Hepatocyte (in vitro differentiated cells): ENCODE measurements at regions not wholly inside any gene's neighbourhood (a gene's known extent, or its start where the extent isn't known, plus 50 kb on each side); places are given as distances from the start of the nearest gene placed in this dataset.

ENCODE experiments used
- DNase-seq: peaks from one replicate; pipeline ENCODE4 v3.0.0-alpha.2; 2016; ENCODE audit warnings: low spot score
- H2AFZ ChIP-seq: fragments of 200-600 bp; sonication (generic); 2 replicates; pipeline ENCODE4 v1.6.0; 2016; ENCODE audit warnings: antibody characterized with exemption, mild to moderate bottlenecking
- H3K27ac ChIP-seq: fragments of 200-600 bp; sonication (generic); 2 replicates; pipeline ENCODE4 v1.5.1; 2016; ENCODE audit warnings: mild to moderate bottlenecking
- H3K27me3 ChIP-seq: fragments of 200-600 bp; sonication (generic); 2 replicates; pipeline ENCODE4 v1.6.1; 2016
- H3K36me3 ChIP-seq: fragments of 200-600 bp; sonication (generic); replicated peaks from 2 replicates; pipeline ENCODE4 v1.5.1; 2016; ENCODE audit warnings: low read depth; ENCODE audit not compliant: insufficient read depth
- H3K4me1 ChIP-seq: fragments of 200-600 bp; sonication (generic); 2 replicates; pipeline ENCODE4 v1.5.1; 2016; ENCODE audit warnings: mild to moderate bottlenecking, moderate library complexity; ENCODE audit not compliant: insufficient read depth
- H3K4me2 ChIP-seq: fragments of 200-600 bp; sonication (generic); 2 replicates; pipeline ENCODE4 v1.6.0; 2016
- H3K4me3 ChIP-seq: fragments of 200-600 bp; sonication (generic); 2 replicates; pipeline ENCODE4 v1.5.1; 2016; ENCODE audit warnings: mild to moderate bottlenecking
- H3K79me2 ChIP-seq: fragments of 200-600 bp; sonication (generic); 2 replicates; pipeline ENCODE4 v1.6.0; 2017; ENCODE audit warnings: mild to moderate bottlenecking
- H3K9me2 ChIP-seq: fragments of 200-600 bp; sonication (generic); replicated peaks from 2 replicates; pipeline ENCODE4 v1.6.0; 2017; ENCODE audit warnings: mild to moderate bottlenecking; ENCODE audit not compliant: insufficient read depth
- H3K9me3 ChIP-seq: fragments of 200-600 bp; sonication (generic); 2 replicates; pipeline ENCODE4 v1.5.1; 2016; ENCODE audit warnings: low read depth, mild to moderate bottlenecking
- H4K20me1 ChIP-seq: fragments of 200-600 bp; sonication (generic); 2 replicates; pipeline ENCODE4 v1.6.0; 2016; ENCODE audit warnings: mild to moderate bottlenecking; ENCODE audit not compliant: insufficient read depth, poor library complexity, severe bottlenecking
- CTCF ChIP-seq: fragments of 200-600 bp; sonication (generic); IDR thresholded peaks from 2 replicates; pipeline ENCODE4 v1.5.1; 2016; ENCODE audit warnings: antibody characterized with exemption, mild to moderate bottlenecking; ENCODE audit not compliant: poor library complexity
- EZH2 ChIP-seq: fragments of 200-600 bp; sonication (generic); IDR thresholded peaks from 2 replicates; pipeline ENCODE4 v1.6.1; 2016; ENCODE audit warnings: antibody characterized with exemption, mild to moderate bottlenecking, borderline replicate concordance
- EZH2phosphoT487 ChIP-seq: fragments of 200-600 bp; sonication (generic); IDR thresholded peaks from one replicate; pipeline ENCODE4 v1.6.1; 2018; ENCODE audit warnings: antibody characterized with exemption, mild to moderate bottlenecking, low read depth, moderate library complexity; ENCODE audit not compliant: unreplicated experiment, severe bottlenecking
- WGBS: methylation state at CpG from one replicate; pipeline ENCODE4 v1.1.6; 2016; ENCODE audit warnings: low lambda C conversion rate; ENCODE audit errors: missing lambda C conversion rate; 5-methylcytosine and 5-hydroxymethylcytosine counted together

- no peaks in the 10 kb centered on the region for H3K4me1 ChIP-seq
- H4K20me1 ChIP-seq: no peaks in the 10 kb centered on the region
- 83% methylated on average over 17 of the region's 17 CpGs for WGBS
- H3K4me3 ChIP-seq: no peak overlapping the region
- TF ChIP-seq EZH2phosphoT487: no peak
- no peak for TF ChIP-seq EZH2
- TF ChIP-seq CTCF: no peak
- no peaks in the 10 kb centered on the region for H3K9me3 ChIP-seq
- H3K79me2 ChIP-seq: no peaks in the 10 kb centered on the region
- H3K27me3 ChIP-seq: no peaks in the 10 kb centered on the region
- DNase-seq: no peak
- no peaks in the 10 kb centered on the region for H3K9me2 ChIP-seq
- no peak overlapping the region for H3K4me2 ChIP-seq
- no peaks in the 10 kb centered on the region for H3K36me3 ChIP-seq
- H3K27ac ChIP-seq: no peak overlapping the region
- no peak overlapping the region for H2AFZ ChIP-seq
Measured at GRCh38 chr5:3058942-3059341, 307.5 kb upstream of the IRX2 start.

GRCh38 chr5:3056866-3057265, 305.4 kb upstream of the IRX2 start:
- Histone ChIP-seq H3K4me2 (no peak overlapping the region), H3K27me3 (no peaks in the 10 kb centered on the region), H3K4me3 (no peak overlapping the region), H4K20me1 (no peaks in the 10 kb centered on the region), H3K9me3 (no peaks in the 10 kb centered on the region), H3K9me2 (no peaks in the 10 kb centered on the region), H2AFZ (no peak overlapping the region), H3K36me3 (no peaks in the 10 kb centered on the region), H3K4me1 (no peaks in the 10 kb centered on the region), H3K27ac (no peak overlapping the region), H3K79me2 (no peaks in the 10 kb centered on the region)
- no peak for DNase-seq
- WGBS: 59% methylated on average over 10 of the region's 10 CpGs
- TF ChIP-seq EZH2: no peak
- TF ChIP-seq CTCF: no peak

GRCh38 chr5:3051400-3051799, 299.9 kb upstream of the IRX2 start:
- H3K9me3 ChIP-seq: no peaks in the 10 kb centered on the region
- H3K4me1 ChIP-seq: no peaks in the 10 kb centered on the region
- no peak overlapping the region for H2AFZ ChIP-seq
- no peaks in the 10 kb centered on the region for H3K27me3 ChIP-seq
- H4K20me1 ChIP-seq: no peaks in the 10 kb centered on the region
- H3K79me2 ChIP-seq: no peaks in the 10 kb centered on the region
- no peak overlapping the region for H3K27ac ChIP-seq
- no peaks in the 10 kb centered on the region for H3K36me3 ChIP-seq
- no peak overlapping the region for H3K4me3 ChIP-seq
- no peak overlapping the region for H3K4me2 ChIP-seq
- DNase-seq: no peak
- WGBS: 95% methylated on average over 16 of the region's 16 CpGs
- H3K9me2 ChIP-seq: no peaks in the 10 kb centered on the region
- TF ChIP-seq EZH2: no peak
- no peak for TF ChIP-seq EZH2phosphoT487
- TF ChIP-seq CTCF: no peak

GRCh38 chr5:3050863-3051262, 299.4 kb upstream of the IRX2 start:
- WGBS: 96% methylated on average over 13 of the region's 13 CpGs
- Histone ChIP-seq H3K4me2 (no peak overlapping the region), H3K9me2 (no peaks in the 10 kb centered on the region), H3K27ac (no peak overlapping the region), H3K4me1 (no peaks in the 10 kb centered on the region), H3K79me2 (no peaks in the 10 kb centered on the region), H3K27me3 (no peaks in the 10 kb centered on the region), H4K20me1 (no peaks in the 10 kb centered on the region), H3K9me3 (no peaks in the 10 kb centered on the region), H2AFZ (no peak overlapping the region), H3K4me3 (no peak overlapping the region), H3K36me3 (no peaks in the 10 kb centered on the region)
- TF ChIP-seq EZH2 (no peak), CTCF (no peak), EZH2phosphoT487 (no peak)
- DNase-seq: no peak
